H54 (cell line): ENCODE measurements at regions not wholly inside any gene's neighbourhood (a gene's known extent, or its start where the extent isn't known, plus 50 kb on each side); places are given as distances from the start of the nearest gene placed in this dataset.

ENCODE experiments used
- DNase-seq: peaks from one replicate; pipeline ENCODE4 v3.0.0; 2011; ENCODE audit warnings: low spot score, mixed read lengths; ENCODE audit not compliant: insufficient read length
- FAIRE-seq: peaks from 3 replicates; lab custom pipeline; 2011; peaks lifted over from hg19 to GRCh38; lab: Jason Lieb, UNC
- POLR2A ChIP-seq: IDR thresholded peaks from 2 replicates; pipeline ENCODE4 v1.6.1; 2011; ENCODE audit warnings: low read depth, mild to moderate bottlenecking, low read length

DNA sequence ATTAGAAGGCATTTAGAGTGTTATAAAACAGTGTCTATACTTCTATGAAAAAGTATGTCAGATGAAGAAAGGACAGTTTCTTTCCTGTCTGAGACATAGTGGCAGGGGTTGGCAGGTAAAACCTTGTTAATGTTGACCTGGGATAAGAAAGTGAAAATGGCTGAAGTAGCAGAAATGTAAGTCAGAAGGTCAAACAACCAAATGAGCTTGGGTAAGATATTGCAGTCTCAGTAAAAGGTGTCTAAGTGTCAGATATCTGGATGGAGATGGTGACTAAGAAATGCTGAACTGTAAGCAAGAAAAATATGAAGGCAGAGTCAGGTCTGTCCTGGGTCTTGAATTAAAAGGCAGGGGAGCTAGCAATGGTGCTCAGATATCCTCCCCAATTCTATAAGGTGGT, 400.3 kb downstream of the CD109 start:
- TF ChIP-seq POLR2A: no peak
- no peak for FAIRE-seq
- no peak for DNase-seq

DNA sequence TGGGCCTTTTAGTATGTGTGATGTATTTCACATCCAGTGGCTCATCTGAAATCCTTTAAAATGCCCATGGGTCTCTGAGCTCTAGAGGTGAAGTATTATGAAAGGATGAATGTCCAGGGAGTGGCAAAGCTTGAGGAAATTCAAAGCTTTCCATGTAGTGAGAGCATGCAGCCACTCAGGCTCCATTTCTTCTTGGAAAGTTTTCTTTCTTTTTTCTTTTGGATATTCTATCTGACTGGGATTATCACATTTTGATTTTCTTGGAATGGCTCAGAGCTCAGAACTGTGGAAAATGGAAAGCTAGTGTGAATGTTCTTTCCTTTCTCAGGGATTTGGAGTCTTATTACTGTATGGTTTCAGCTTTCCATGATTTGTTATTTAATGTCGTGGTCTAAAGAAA, 397.4 kb downstream of the CD109 start:
- FAIRE-seq (no peak), DNase-seq (no peak)
- TF ChIP-seq POLR2A: no peak

DNA sequence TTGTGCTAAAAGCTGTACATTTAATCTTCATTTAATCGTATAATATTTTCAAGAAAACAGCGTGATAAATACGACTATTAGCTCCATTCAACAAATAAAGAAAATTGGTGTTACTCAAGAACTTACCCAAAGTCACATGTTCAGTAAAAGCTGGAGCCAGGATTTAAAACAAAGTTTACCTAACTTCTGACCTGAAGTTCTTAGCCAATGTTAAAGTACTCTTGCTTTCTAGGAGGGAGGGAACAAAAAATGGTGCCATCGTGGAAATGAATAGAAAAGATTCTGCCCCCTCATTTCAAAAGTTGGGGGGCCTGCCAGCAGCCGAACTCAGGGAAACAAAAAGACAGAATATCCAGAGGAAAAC, 395.8 kb downstream of the CD109 start:
- TF ChIP-seq POLR2A: no peak
- DNase-seq: no peak
- no peak for FAIRE-seq

DNA sequence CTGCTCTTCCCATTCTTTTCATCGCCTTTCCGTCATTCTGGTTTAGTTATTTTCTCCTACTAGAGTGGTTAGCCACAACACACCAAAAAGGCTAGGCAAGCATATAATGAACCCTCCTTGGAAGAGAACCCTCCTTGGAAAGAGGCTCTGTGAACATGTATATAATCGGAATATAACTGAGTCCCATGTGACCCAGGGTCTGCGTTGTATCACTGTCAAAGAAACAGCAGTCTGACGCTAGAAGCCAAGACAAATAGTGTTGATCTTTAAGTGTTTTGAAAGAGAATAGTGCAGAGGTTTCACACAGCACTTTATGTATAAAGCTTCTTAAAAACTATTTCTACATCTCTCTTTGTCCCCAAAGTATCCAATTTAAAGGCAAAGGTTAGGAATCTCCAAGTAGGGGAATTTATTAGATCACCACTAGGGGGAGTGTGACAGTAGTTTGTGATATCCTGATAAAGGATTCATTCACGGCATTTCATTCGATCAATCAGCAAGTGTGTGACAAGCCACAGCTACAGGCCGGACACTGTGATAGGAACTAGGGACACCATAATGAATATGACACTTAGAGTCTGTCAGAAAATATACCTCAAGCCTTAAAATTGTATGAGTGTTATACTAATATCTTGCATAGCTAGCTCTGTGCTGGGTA, 395.3 kb downstream of the CD109 start:
- no peak for FAIRE-seq
- DNase-seq: no peak
- TF ChIP-seq POLR2A: no peak

DNA sequence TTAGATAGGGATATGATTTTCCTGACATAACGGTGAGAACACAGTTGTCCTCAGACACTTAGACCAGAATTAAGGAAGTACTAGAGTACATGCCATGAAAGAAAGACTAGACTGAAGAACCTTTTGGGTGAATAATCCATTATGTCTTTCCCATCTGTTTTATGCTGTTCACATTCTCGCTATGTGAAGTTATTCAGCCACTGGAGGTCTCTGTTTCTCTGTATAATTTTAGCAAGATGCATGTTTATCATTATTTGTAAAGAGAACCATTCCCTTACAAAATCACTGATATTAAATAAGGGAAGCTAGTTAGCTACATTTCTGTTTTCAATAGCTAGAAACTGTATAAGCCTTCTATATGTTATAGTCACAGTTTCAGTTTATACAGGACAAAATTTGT, 391.9 kb downstream of the CD109 start:
- no peak for DNase-seq
- no peak for FAIRE-seq
- TF ChIP-seq POLR2A: no peak

DNA sequence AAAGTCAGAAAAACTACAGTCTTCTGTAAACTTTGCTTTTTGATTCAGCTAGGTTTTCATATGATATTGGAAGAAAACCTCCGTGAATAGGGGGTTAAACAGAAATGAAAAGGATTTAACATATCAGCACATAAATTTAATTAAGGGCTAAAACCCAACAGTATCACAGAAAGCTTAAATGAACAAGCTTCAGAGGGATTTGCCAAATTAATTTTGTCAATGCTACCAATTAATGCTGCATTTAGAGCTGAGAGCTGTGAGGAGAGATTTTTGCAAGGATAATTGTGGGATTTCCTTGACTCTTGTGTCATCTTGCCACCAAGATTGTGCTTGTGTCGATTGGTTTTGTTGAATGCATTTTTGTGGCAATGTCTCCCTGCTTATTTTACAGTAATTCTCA, 379.9 kb downstream of the CD109 start:
- FAIRE-seq: no peak
- TF ChIP-seq POLR2A: no peak

DNA sequence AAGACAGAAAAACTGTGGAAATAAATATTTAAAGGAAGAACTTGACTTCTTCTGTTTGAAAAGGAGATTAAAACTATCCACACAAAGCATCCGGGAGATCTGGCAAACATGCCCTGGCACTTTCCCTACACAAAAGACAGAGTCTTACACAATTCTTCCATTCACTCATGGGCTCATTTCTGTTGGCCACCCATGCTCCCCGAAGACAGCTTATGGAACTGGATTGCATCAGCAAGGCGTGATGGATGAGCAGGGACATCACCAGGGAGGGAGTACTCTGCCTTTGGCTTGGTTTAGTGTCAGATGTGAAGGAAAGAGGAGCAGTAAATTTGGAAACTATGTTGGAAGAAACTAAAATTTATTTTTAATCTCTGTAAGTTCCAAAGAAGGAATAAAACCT, 379.3 kb downstream of the CD109 start:
- DNase-seq (no peak), FAIRE-seq (no peak)
- no peak for TF ChIP-seq POLR2A

More for the DNA sequence above, 379.9 kb downstream of the CD109 start:
- no peak for DNase-seq

DNA sequence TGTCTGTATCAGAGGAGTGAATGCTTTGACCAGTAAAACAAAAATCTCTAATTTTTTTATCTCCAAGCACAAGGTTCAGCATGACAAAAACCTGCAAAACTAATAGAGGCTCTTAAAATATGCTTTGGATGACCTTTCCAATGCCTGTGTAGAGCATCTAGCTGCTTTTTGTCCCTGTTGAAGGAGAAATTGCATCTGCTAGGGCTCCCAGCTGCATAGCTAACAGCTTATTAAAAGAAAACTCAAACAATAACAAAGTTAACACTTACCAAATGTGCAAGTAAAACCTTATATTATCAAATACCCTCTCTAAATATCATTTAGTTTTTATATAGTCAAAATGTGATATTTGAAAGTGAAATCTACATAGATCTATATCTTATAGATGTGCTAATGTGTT, 378.6 kb downstream of the CD109 start:
- FAIRE-seq (no peak), DNase-seq (no peak)
- no peak for TF ChIP-seq POLR2A

DNA sequence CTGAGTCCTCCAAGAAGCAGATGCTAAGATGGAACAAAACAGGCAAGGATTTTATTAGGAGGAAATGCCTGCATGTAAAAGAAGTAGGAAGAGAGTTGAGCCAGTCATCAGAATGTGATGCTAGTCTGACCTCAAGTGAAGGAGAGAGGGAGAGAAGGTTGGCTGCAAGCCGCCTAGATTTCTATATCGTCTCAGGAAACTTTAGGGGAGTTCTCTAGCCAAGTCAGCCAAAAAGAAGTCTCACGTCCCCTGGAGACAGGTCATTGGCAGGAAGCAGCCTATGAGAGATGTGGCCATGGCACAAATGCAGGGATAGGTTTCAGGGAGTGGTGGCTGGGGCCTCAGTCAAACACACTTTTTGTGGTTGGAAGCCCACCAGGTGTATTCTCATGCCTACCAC, 378.0 kb downstream of the CD109 start:
- no peak for TF ChIP-seq POLR2A
- FAIRE-seq (no peak), DNase-seq (no peak)

DNA sequence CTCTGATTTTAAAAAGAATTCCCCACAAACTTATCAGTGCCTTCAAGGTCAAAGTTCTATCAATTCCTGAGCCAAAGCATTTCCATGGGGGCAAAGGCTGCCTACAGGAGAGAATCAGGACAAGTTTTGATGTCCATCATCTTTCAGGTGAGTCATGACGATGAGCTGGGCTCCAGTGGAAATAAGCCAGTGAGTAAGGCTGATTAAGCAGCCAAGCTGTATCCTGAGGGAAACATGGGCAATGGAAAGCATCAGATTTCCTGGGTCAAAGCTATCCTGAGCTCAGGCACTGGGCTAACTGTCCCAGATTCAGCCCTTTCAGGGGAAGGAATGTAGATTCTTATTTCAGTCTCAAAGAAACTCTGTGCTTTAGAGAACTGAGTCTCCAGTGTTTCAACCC, 377.4 kb downstream of the CD109 start:
- no peak for TF ChIP-seq POLR2A
- DNase-seq: no peak
- FAIRE-seq: no peak

DNA sequence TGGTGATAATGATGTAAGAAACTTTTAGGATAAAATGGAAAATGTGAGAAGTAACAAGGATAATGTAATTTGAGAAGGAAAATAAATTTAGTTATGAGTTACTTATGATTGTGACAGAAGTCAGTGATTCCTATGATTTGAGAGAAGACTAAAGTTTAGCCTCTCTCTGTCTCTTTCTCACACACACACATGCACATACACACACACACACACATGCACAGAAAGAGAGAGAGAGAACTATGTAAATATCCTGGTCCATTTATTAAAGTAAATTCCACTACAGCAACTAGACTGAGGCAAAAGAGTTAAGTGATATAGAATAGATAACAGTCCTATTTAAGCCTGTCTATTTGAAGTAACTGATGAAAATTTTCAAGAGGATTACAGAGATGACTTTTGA, 375.2 kb downstream of the CD109 start:
- DNase-seq (no peak), FAIRE-seq (no peak)
- TF ChIP-seq POLR2A: no peak

DNA sequence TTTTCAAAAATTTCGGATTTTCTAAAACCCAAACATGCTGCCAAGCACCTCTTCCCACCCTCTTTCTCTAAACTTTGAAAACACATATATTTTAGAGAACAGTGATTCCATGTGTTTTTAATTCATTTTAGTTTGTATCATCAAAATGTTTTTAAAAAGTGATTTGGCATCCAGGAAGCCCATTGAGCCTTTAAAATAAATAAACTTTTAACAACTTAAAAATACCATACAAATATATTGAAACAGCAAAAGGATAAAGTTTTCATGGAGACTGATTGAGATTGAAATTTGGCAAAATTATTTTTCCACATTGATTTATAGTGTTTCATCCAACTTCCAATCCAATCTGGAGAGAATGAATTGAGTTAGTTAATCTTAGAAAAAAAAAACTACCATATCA, 374.7 kb downstream of the CD109 start:
- DNase-seq (no peak), FAIRE-seq (no peak)
- no peak for TF ChIP-seq POLR2A

DNA sequence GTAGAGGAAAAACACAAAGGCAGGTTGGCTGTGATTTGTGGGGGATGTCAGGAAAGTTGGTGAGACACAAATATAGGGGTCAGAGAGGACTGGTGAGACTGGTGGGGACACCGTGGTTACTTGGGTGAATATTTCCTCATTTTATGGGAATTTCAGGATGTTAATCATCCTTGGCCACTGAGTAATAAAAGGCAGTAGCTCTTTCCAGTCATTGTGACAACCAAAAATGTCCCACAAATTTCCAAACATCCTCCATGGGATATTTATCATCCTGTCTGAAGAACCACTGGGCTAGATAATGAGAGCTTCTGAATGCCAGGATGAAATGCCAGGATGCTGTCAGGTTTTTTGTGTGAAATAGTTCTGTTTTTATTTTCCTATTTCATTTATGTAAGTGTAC, 374.1 kb downstream of the CD109 start:
- DNase-seq: no peak
- no peak for FAIRE-seq
- TF ChIP-seq POLR2A: no peak

DNA sequence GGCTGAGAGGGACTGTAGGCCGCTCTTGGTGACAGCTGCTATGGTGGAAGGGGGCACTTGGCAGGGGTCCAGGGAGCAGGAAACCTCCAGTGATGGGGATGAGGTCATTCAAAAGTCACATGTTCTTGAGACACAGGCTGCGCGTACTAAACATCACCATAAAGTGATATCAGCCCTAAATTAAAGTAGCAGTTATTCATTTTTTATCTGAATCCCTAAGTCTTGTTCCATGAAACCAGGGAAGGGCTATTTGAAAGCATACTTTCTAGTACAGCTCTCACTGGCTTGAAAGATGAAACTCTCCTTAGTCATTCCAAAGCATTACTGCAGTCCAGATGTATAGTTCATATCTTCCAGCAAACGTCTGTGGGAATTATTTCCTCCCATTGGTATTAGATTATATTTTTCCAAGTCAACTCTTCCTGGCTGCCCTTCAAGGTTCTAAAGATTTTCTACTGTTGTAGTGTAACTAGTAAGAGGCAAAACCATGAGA, 373.1 kb downstream of the CD109 start:
- FAIRE-seq (no peak), DNase-seq (no peak)
- no peak for TF ChIP-seq POLR2A

DNA sequence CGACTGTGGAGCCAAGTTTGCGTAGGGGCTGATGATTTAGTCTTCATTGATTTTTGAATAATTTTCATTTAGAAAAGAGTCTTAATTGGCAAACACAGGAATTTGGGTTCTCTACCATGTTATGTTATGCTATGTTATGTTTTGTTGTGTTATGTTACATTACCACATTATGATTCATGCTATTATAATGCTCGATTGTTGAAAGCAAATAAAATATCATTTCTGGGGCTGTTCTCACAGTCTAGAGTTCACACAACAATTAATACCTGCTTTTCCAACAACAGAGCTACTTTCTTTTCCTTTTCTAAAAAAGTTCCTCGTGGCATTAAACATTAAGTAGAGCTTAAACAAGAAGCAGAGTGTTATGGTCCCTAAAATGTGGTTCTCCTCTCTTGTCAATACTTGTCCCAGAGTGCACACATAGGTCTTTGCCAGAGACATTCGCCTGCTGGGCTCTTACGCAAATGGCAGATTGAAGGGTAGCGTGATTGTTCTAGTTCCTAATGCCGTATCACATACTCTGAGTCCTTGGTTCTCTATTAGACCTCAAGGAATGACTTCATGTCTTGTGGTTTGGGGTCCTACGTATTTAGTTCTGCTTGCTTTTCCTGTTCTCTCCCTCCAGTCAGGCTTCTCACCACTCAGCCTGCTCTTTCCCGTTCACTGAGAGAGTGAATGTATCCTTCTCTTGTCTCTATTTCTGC, 370.3 kb downstream of the CD109 start:
- no peak for TF ChIP-seq POLR2A
- DNase-seq: no peak
- no peak for FAIRE-seq
